H9 (cell line): ENCODE measurements at regions not wholly inside any gene's neighbourhood (a gene's known extent, or its start where the extent isn't known, plus 50 kb on each side); places are given as distances from the start of the nearest gene placed in this dataset.

Experiments
- DNase-seq: peaks from one replicate; pipeline ENCODE4 v3.0.0-alpha.2; 2017
- H2AFZ ChIP-seq: one replicate; pipeline ENCODE4 v1.6.1; 2013; ENCODE audit warnings: mild to moderate bottlenecking, low read length, control low read depth, moderate library complexity
- H2AK5ac ChIP-seq: 2 replicates; pipeline ENCODE4 v1.6.1; 2013; ENCODE audit warnings: low read length, control low read depth, mixed read lengths; ENCODE audit not compliant: insufficient read length
- H2BK120ac ChIP-seq: one replicate; pipeline ENCODE4 v1.6.1; 2013; ENCODE audit warnings: low read depth, mild to moderate bottlenecking, low read length, control low read depth, inconsistent platforms; ENCODE audit not compliant: poor library complexity, severe bottlenecking
- H2BK12ac ChIP-seq: 2 replicates; pipeline ENCODE4 v1.6.1; 2013; ENCODE audit warnings: low read length, control low read depth, mixed read lengths, low read depth; ENCODE audit not compliant: insufficient read length
- H2BK15ac ChIP-seq: 2 replicates; pipeline ENCODE4 v1.6.1; 2013; ENCODE audit warnings: low read depth, low read length, control low read depth
- H2BK20ac ChIP-seq: one replicate; pipeline ENCODE4 v1.6.1; 2013; ENCODE audit warnings: low read depth, mild to moderate bottlenecking, low read length, control low read depth, inconsistent platforms; ENCODE audit not compliant: poor library complexity, severe bottlenecking
- H2BK5ac ChIP-seq: 2 replicates; pipeline ENCODE4 v1.6.1; 2013; ENCODE audit warnings: low read length, control low read depth, mixed read lengths; ENCODE audit not compliant: insufficient read length
- H3K14ac ChIP-seq: 2 replicates; pipeline ENCODE4 v1.6.1; 2013; ENCODE audit warnings: low read length, control low read depth; ENCODE audit not compliant: insufficient read depth
- H3K18ac ChIP-seq: 2 replicates; pipeline ENCODE4 v1.6.1; 2013; ENCODE audit warnings: low read depth, mild to moderate bottlenecking, mixed read lengths, low read length, control low read depth; ENCODE audit not compliant: insufficient read length
- H3K23ac ChIP-seq: 2 replicates; pipeline ENCODE4 v1.6.1; 2013; ENCODE audit warnings: low read length, control low read depth, mixed read lengths, low read depth; ENCODE audit not compliant: insufficient read length
- H3K23me2 ChIP-seq: 2 replicates; pipeline ENCODE4 v1.6.1; 2013; ENCODE audit warnings: low read depth, mild to moderate bottlenecking, mixed read lengths, low read length, control low read depth; ENCODE audit not compliant: insufficient read length, poor library complexity, severe bottlenecking
- H3K27ac ChIP-seq: 2 replicates; pipeline ENCODE4 v1.5.1; 2013; ENCODE audit warnings: low read length, control low read depth, mixed read lengths, low read depth; ENCODE audit not compliant: insufficient read length
- H3K27me3 ChIP-seq: 2 replicates; pipeline ENCODE4 v1.6.1; 2013; ENCODE audit warnings: low read length, control low read depth, inconsistent platforms; ENCODE audit not compliant: insufficient read depth
- H3K4ac ChIP-seq: 2 replicates; pipeline ENCODE4 v1.6.1; 2013; ENCODE audit warnings: low read depth, mild to moderate bottlenecking, control low read depth, inconsistent platforms, low read length, moderate library complexity
- H3K4me1 ChIP-seq: 2 replicates; pipeline ENCODE4 v1.6.1; 2013; ENCODE audit warnings: low read length, control low read depth, inconsistent platforms; ENCODE audit not compliant: insufficient read depth
- H3K4me2 ChIP-seq: 2 replicates; pipeline ENCODE4 v1.6.1; 2013; ENCODE audit warnings: low read length, control low read depth, mixed read lengths; ENCODE audit not compliant: insufficient read length, insufficient read depth
- H3K56ac ChIP-seq: 2 replicates; pipeline ENCODE4 v1.6.1; 2013; ENCODE audit warnings: low read depth, mild to moderate bottlenecking, mixed read lengths, low read length, control low read depth; ENCODE audit not compliant: insufficient read length
- H3K79me1 ChIP-seq: 2 replicates; pipeline ENCODE4 v1.6.1; 2013; ENCODE audit warnings: low read depth, mild to moderate bottlenecking, moderate library complexity, low read length, control low read depth, inconsistent platforms; ENCODE audit not compliant: insufficient read depth, poor library complexity, severe bottlenecking
- H3K79me2 ChIP-seq: 2 replicates; pipeline ENCODE4 v1.6.1; 2013; ENCODE audit warnings: low read length, control low read depth, inconsistent platforms; ENCODE audit not compliant: insufficient read depth
- H3K9ac ChIP-seq: 2 replicates; pipeline ENCODE4 v1.6.1; 2013; ENCODE audit warnings: low read length, control low read depth, mixed read lengths; ENCODE audit not compliant: insufficient read length; ENCODE audit errors: extremely low read depth
- H3K9me3 ChIP-seq: one replicate; pipeline ENCODE4 v1.6.1; 2013; ENCODE audit warnings: low read depth, low read length, inconsistent platforms; ENCODE audit not compliant: control insufficient read depth
- H3T11ph ChIP-seq: one replicate; pipeline ENCODE4 v1.6.1; 2013; ENCODE audit warnings: mild to moderate bottlenecking, low read length, control low read depth, inconsistent platforms
- H4K20me1 ChIP-seq: one replicate; pipeline ENCODE4 v1.6.1; 2013; ENCODE audit not compliant: control insufficient read depth, insufficient read length, insufficient read depth
- H4K5ac ChIP-seq: 2 replicates; pipeline ENCODE4 v1.6.1; 2013; ENCODE audit warnings: low read depth, mild to moderate bottlenecking, mixed read lengths, low read length, control low read depth; ENCODE audit not compliant: insufficient read length
- H4K8ac ChIP-seq: replicated peaks from 2 replicates; pipeline ENCODE4 v1.6.1; 2013; ENCODE audit warnings: low read length, control low read depth, mixed read lengths, low read depth; ENCODE audit not compliant: insufficient read length
- H4K91ac ChIP-seq: 2 replicates; pipeline ENCODE4 v1.6.1; 2013; ENCODE audit warnings: low read depth, mild to moderate bottlenecking, moderate library complexity, mixed read lengths, low read length, control low read depth; ENCODE audit not compliant: insufficient read length
- H3K27ac Mint-ChIP-seq, 3 experiments: 2 replicates in 2 of 3; 3 replicates in 1 of 3; pipeline ENCODE4 v1.8.0; 2020 to 2021; ENCODE audit warnings: mixed read lengths in 3 of 3, mild to moderate bottlenecking in 1 of 3, moderate library complexity in 1 of 3
- H3K27me3 Mint-ChIP-seq: 2 replicates; pipeline ENCODE4 v1.8.0; 2021; ENCODE audit warnings: low read depth, mild to moderate bottlenecking, moderate library complexity, mixed read lengths
- H3K36me3 Mint-ChIP-seq, 3 experiments: 2 replicates in 2 of 3; 3 replicates in 1 of 3; pipeline ENCODE4 v1.8.0; 2020 to 2021; ENCODE audit warnings: low read depth in 3 of 3, mixed read lengths in 3 of 3; ENCODE audit not compliant: insufficient read depth in 1 of 3
- H3K4me1 Mint-ChIP-seq, 2 experiments: 2 replicates each; pipeline ENCODE4 v1.8.0; 2020; ENCODE audit warnings: mixed read lengths in 2 of 2
- H3K4me3 Mint-ChIP-seq, 2 experiments: 2 replicates in 1 of 2; 3 replicates in 1 of 2; pipeline ENCODE4 v1.8.0; 2020 to 2021; ENCODE audit warnings: mild to moderate bottlenecking in 2 of 2, mixed read lengths in 2 of 2, moderate library complexity in 1 of 2
- H3K9me3 Mint-ChIP-seq, 2 experiments: 2 replicates in 1 of 2; 3 replicates in 1 of 2; pipeline ENCODE4 v1.8.0; 2020; ENCODE audit warnings: mild to moderate bottlenecking in 2 of 2, mixed read lengths in 2 of 2, moderate library complexity in 1 of 2
- WGBS: extraction: QIAGEN DNeasy Blood & Tissue Kit; methylation state at CpG from one replicate; pipeline ENCODE4 v1.1.7; 2013; ENCODE audit warnings: missing lambda C conversion rate, low lambda C conversion rate, mixed read lengths; ENCODE audit not compliant: insufficient read length; ENCODE audit errors: extremely low coverage; 5-methylcytosine and 5-hydroxymethylcytosine counted together
- TF ChIP-seq, protein P1 (sequence below): fragments of 200-600 bp; sonication (generic); conservative IDR thresholded peaks from 3 replicates; pipeline ENCODE4 v1.8.0; 2021; ENCODE audit warnings: antibody characterized with exemption, mild to moderate bottlenecking

DNA sequence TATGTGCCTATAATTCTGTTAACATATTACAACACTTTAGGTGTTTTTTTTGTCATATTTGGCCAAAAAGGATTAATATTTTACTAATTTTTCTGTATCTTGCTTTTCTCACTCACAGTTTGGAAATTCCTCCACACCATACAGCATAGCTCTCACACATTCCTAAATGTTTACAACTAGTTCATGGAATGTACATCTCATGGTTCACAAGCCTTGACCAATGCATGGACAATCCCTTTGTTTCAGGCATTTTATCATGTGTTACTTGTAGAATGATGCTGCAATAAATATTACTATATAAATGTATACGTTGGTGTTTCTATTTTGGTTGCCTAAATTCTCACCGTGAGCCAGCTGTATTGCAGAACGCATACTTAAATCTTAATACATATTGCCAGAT, 80.5 kb upstream of the SPATA31C2 start:
- H2BK120ac ChIP-seq = no peak overlapping the region
- no CpG with 5 or more reads among the region's 3 CpGs for WGBS
- no peak overlapping the region for H3K27ac Mint-ChIP-seq

More for the DNA sequence above, 80.5 kb upstream of the SPATA31C2 start:
- Histone ChIP-seq H2BK12ac (no peak overlapping the region), H3K14ac (no peak overlapping the region), H2BK20ac (no peak overlapping the region), H3K27me3 (no peaks in the 10 kb centered on the region), H3K4me2 (no peak overlapping the region), H3K4me1 (no peaks in the 10 kb centered on the region; the same call in 1 of the 2 replicates), H3K79me1 (no peaks in the 10 kb centered on the region), H3K18ac (no peak overlapping the region), H3K56ac (no peak overlapping the region), H2AFZ (no peak overlapping the region), H4K20me1 (no peaks in the 10 kb centered on the region), H3K27ac (no peak overlapping the region), H4K5ac (no peak overlapping the region), H4K91ac (no peak overlapping the region), H3K79me2 (no peaks in the 10 kb centered on the region), H2BK15ac (no peak overlapping the region), H3K23ac (no peak overlapping the region), H3K9ac (no peak overlapping the region), H3K23me2 (no peaks in the 10 kb centered on the region), H2AK5ac (no peak overlapping the region), H4K8ac (no peak overlapping the region), H3K9me3 (no peaks in the 10 kb centered on the region), H3T11ph (no peak overlapping the region), H2BK5ac (no peak overlapping the region), H3K4ac (no peak overlapping the region)
- no peak overlapping the region for H3K4me3 Mint-ChIP-seq
- no peaks in the 10 kb centered on the region; a peak in 2 of 5 replicates for H3K9me3 Mint-ChIP-seq
- H3K36me3 Mint-ChIP-seq = no peaks in the 10 kb centered on the region
- H3K27me3 Mint-ChIP-seq = peaks cover 4% of the 10 kb centered on the region; the same call in 1 of the 2 replicates
- H3K4me1 Mint-ChIP-seq = peaks cover 13% of the 10 kb centered on the region in 2 experiments
- TF ChIP-seq, protein P1, sequence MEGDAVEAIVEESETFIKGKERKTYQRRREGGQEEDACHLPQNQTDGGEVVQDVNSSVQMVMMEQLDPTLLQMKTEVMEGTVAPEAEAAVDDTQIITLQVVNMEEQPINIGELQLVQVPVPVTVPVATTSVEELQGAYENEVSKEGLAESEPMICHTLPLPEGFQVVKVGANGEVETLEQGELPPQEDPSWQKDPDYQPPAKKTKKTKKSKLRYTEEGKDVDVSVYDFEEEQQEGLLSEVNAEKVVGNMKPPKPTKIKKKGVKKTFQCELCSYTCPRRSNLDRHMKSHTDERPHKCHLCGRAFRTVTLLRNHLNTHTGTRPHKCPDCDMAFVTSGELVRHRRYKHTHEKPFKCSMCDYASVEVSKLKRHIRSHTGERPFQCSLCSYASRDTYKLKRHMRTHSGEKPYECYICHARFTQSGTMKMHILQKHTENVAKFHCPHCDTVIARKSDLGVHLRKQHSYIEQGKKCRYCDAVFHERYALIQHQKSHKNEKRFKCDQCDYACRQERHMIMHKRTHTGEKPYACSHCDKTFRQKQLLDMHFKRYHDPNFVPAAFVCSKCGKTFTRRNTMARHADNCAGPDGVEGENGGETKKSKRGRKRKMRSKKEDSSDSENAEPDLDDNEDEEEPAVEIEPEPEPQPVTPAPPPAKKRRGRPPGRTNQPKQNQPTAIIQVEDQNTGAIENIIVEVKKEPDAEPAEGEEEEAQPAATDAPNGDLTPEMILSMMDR = no peak
- no peak for DNase-seq
